ENCODE measurements at regions not wholly inside any gene's neighbourhood (a gene's known extent, or its start where the extent isn't known, plus 50 kb on each side); places are given as distances from the start of the nearest gene placed in this dataset.

- no peak overlapping the region for H3K4me3 Mint-ChIP-seq
- POLR2A ChIA-PET = no interaction called here
- H3K9me3 ChIP-seq (ENCODE audit: control extremely low read depth in 1 of 3, control insufficient read depth in 2 of 3, insufficient read depth in 1 of 3, low read length in 2 of 3) = peaks cover 0 to 9% (median 0%) of the 10 kb centered on the region in 3 donors
- TF ChIP-seq EZH2 (IDR thresholded peaks at IDR 0.05; ENCODE audit: borderline replicate concordance, insufficient read depth, low read depth, low read length, poor library complexity, severe bottlenecking) (no peak), CTCF (IDR thresholded peaks at IDR 0.05) (no peak)
- no peaks in the 10 kb centered on the region for H3K4me1 Mint-ChIP-seq
- no peak overlapping the region for H3K9ac ChIP-seq (ENCODE audit: low read length)
- WGBS (ENCODE audit: insufficient coverage) = no CpG with 5 or more reads among the region's 2 CpGs
- no peak overlapping the region for H3K27ac ChIP-seq (ENCODE audit: low read length in 2 of 2)
- no peaks in the 10 kb centered on the region for H3K27me3 ChIP-seq (replicated peaks in 1 of 4; ENCODE audit: control extremely low read depth in 1 of 4, control insufficient read depth in 3 of 4, insufficient read depth in 4 of 4, low read length in 3 of 4)
- H3K4me2 ChIP-seq (replicated peaks; ENCODE audit: low read depth, low read length, poor library complexity, severe bottlenecking) = no peak overlapping the region
- H3K27me3 Mint-ChIP-seq = no peaks in the 10 kb centered on the region
- H3K9me3 Mint-ChIP-seq (ENCODE audit: insufficient read depth) = peaks cover 5% of the 10 kb centered on the region
- no peak overlapping the region for H2AFZ ChIP-seq (ENCODE audit: insufficient read depth, low read depth, low read length, poor library complexity, severe bottlenecking)
- H4K20me1 ChIP-seq (ENCODE audit: control insufficient read depth, insufficient read depth, low read length, poor library complexity, severe bottlenecking) = no peaks in the 10 kb centered on the region
- H3K4me1 ChIP-seq (ENCODE audit: control insufficient read depth in 2 of 2, insufficient read depth in 2 of 2, low read length in 2 of 2) = no peaks in the 10 kb centered on the region
- ATAC-seq (ENCODE audit: low read depth) = no peak
- intact Hi-C loops (cut with micrococcal nuclease) = no loop called here
- DNase-seq = no peak
- H3K36me3 ChIP-seq (replicated peaks in 1 of 2; ENCODE audit: control extremely low read depth in 1 of 2, control insufficient read depth in 1 of 2, extremely low read depth in 1 of 2, insufficient read depth in 2 of 2, low read length in 1 of 2) = no peaks in the 10 kb centered on the region
- CTCF ChIA-PET = no interaction called here
- no peak overlapping the region for H3K4me3 ChIP-seq (ENCODE audit: control extremely low read depth in 1 of 5, extremely low read depth in 1 of 5, insufficient read depth in 1 of 5, low read depth in 2 of 5, low read length in 4 of 5)
- H3K79me2 ChIP-seq (ENCODE audit: control insufficient read depth, insufficient read depth, low read length) = no peaks in the 10 kb centered on the region
- no peak overlapping the region for H3K27ac Mint-ChIP-seq
Measured at GRCh38 chr1:4915154-4915553, 260.7 kb downstream of the AJAP1 start.

- TF ChIP-seq CTCF (IDR thresholded peaks at IDR 0.05) (no peak), EZH2 (IDR thresholded peaks at IDR 0.05; ENCODE audit: borderline replicate concordance, insufficient read depth, low read depth, low read length, poor library complexity, severe bottlenecking) (no peak)
Measured at GRCh38 chr1:4908486-4908885, 254.1 kb downstream of the AJAP1 start.

More at GRCh38 chr1:4908486-4908885, 254.1 kb downstream of the AJAP1 start:
- H3K4me3 ChIP-seq (ENCODE audit: control extremely low read depth in 1 of 5, extremely low read depth in 1 of 5, insufficient read depth in 1 of 5, low read depth in 2 of 5, low read length in 4 of 5) = no peak overlapping the region
- H3K27me3 ChIP-seq (replicated peaks in 1 of 4; ENCODE audit: control extremely low read depth in 1 of 4, control insufficient read depth in 3 of 4, insufficient read depth in 4 of 4, low read length in 3 of 4) = no peaks in the 10 kb centered on the region
- H3K36me3 ChIP-seq (replicated peaks in 1 of 2; ENCODE audit: control extremely low read depth in 1 of 2, control insufficient read depth in 1 of 2, extremely low read depth in 1 of 2, insufficient read depth in 2 of 2, low read length in 1 of 2) = no peaks in the 10 kb centered on the region
- WGBS (ENCODE audit: insufficient coverage) = 86% methylated on average over 13 of the region's 13 CpGs
- H3K4me2 ChIP-seq (replicated peaks; ENCODE audit: low read depth, low read length, poor library complexity, severe bottlenecking) = no peak overlapping the region
- H2AFZ ChIP-seq (ENCODE audit: insufficient read depth, low read depth, low read length, poor library complexity, severe bottlenecking) = no peak overlapping the region
- no peak overlapping the region for H3K27ac ChIP-seq (ENCODE audit: low read length in 2 of 2)
- no peaks in the 10 kb centered on the region for H3K79me2 ChIP-seq (ENCODE audit: control insufficient read depth, insufficient read depth, low read length)
- no peak overlapping the region for H3K4me3 Mint-ChIP-seq
- intact Hi-C loops (cut with micrococcal nuclease) = no loop called here
- DNase-seq = no peak
- H3K27me3 Mint-ChIP-seq = no peaks in the 10 kb centered on the region
- ATAC-seq (ENCODE audit: low read depth) = no peak
- H4K20me1 ChIP-seq (ENCODE audit: control insufficient read depth, insufficient read depth, low read length, poor library complexity, severe bottlenecking) = no peaks in the 10 kb centered on the region
- ChIA-PET POLR2A (no interaction called here), CTCF (no interaction called here)
- no peaks in the 10 kb centered on the region for H3K4me1 ChIP-seq (ENCODE audit: control insufficient read depth in 2 of 2, insufficient read depth in 2 of 2, low read length in 2 of 2)
- H3K9ac ChIP-seq (ENCODE audit: low read length) = no peak overlapping the region
- H3K9me3 ChIP-seq (ENCODE audit: control extremely low read depth in 1 of 3, control insufficient read depth in 2 of 3, insufficient read depth in 1 of 3, low read length in 2 of 3) = peaks cover 0 to 14% (median 0%) of the 10 kb centered on the region in 3 donors
- H3K4me1 Mint-ChIP-seq = no peaks in the 10 kb centered on the region
- no peak overlapping the region for H3K27ac Mint-ChIP-seq
- H3K9me3 Mint-ChIP-seq (ENCODE audit: insufficient read depth) = peaks cover 2% of the 10 kb centered on the region
